ENCODE measurements at regions not wholly inside any gene's neighbourhood (a gene's known extent, or its start where the extent isn't known, plus 50 kb on each side); places are given as distances from the start of the nearest gene placed in this dataset.

DNA sequence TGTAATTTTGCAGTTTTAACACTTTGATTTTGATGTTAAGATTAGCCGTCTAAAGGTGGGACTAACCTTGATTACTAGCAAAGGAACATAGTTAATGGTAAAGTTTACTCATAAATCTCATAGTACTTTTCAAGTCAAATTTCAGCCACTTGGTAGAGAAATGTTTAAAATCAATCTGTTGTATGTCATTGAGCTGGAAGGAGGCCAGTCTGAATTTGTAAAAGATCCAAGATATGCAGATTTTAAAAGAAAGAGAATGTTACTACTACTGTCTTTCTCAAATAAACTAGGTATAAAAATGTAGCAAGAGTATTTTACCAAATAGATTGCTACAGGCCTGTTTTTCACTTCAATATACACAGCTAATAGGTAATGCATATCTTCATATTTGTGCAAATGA lies 600.8 kb upstream of the SEL1L start:
- H3K4me1 ChIP-seq, result no peaks in the 10 kb centered on the region
- TF ChIP-seq EP300 (IDR thresholded peaks at IDR 0.05) (no peak), POLR2AphosphoS5 (IDR thresholded peaks at IDR 0.05) (no peak), POLR2A (IDR thresholded peaks at IDR 0.05) (no peak)
- TF ChIP-seq, protein P1, sequence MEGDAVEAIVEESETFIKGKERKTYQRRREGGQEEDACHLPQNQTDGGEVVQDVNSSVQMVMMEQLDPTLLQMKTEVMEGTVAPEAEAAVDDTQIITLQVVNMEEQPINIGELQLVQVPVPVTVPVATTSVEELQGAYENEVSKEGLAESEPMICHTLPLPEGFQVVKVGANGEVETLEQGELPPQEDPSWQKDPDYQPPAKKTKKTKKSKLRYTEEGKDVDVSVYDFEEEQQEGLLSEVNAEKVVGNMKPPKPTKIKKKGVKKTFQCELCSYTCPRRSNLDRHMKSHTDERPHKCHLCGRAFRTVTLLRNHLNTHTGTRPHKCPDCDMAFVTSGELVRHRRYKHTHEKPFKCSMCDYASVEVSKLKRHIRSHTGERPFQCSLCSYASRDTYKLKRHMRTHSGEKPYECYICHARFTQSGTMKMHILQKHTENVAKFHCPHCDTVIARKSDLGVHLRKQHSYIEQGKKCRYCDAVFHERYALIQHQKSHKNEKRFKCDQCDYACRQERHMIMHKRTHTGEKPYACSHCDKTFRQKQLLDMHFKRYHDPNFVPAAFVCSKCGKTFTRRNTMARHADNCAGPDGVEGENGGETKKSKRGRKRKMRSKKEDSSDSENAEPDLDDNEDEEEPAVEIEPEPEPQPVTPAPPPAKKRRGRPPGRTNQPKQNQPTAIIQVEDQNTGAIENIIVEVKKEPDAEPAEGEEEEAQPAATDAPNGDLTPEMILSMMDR (IDR thresholded peaks at IDR 0.05), result no peak
- no peaks in the 10 kb centered on the region for H3K27me3 ChIP-seq
- no peak for DNase-seq (ENCODE audit: low spot score in 2 of 2)
- H3K27ac ChIP-seq, result no peak overlapping the region
- 2% methylated on average over 1 of the region's 1 CpG for WGBS
- H3K9me3 ChIP-seq, result no peaks in the 10 kb centered on the region
- H3K4me3 ChIP-seq, result no peak overlapping the region
- H3K36me3 ChIP-seq, result no peaks in the 10 kb centered on the region

DNA sequence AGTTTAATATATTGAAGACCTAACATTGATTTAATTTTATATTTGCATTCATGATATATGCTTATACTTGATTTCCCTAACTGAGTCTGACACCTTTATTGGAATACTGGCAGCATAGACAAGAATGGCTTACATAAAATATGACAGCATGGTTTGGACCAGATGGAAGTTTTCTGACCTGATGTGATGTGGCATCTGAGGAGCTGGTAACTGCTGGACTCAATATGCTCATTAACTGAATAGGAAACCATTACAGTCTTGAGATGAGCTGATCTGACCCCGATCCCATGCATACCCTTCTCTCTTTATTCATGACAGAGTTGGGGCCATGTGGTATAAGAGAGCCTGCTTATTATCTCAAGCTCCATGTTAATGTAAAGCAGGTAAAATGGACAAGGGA lies 604.8 kb upstream of the SEL1L start:
- TF ChIP-seq, protein P1 (IDR thresholded peaks at IDR 0.05), result no peak
- TF ChIP-seq EP300 (IDR thresholded peaks at IDR 0.05), result no peak
- no peak for TF ChIP-seq POLR2AphosphoS5 (IDR thresholded peaks at IDR 0.05)
- no peak for TF ChIP-seq POLR2A (IDR thresholded peaks at IDR 0.05)
- H3K27ac ChIP-seq, result no peak overlapping the region
- no peak overlapping the region for H3K4me3 ChIP-seq
- no peaks in the 10 kb centered on the region for H3K27me3 ChIP-seq
- peaks cover 5% of the 10 kb centered on the region for H3K9me3 ChIP-seq
- 78% methylated on average over 1 of the region's 1 CpG for WGBS
- DNase-seq (ENCODE audit: low spot score in 2 of 2), result no peak
- no peaks in the 10 kb centered on the region for H3K4me1 ChIP-seq
- no peaks in the 10 kb centered on the region for H3K36me3 ChIP-seq

DNA sequence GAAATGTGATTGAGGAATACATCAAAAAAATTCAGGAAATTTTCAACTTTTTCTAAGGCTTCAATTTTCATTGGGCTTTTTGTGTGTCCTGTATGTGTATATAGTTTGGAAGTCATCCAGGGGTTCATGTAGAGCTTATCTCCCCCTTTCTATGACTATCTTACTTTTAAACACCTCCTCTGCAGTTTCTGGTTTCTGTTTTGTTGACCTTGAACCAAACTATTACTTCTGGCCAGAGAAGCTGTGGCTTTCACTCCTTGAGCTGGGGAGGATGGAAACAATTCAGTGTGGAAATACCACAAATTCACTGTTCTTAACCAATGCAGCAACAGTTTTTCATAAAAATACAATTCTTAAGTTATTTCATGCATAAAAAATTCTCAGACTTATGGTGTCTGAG lies 613.2 kb upstream of the SEL1L start:
- H3K4me3 ChIP-seq, result no peak overlapping the region
- H3K4me1 ChIP-seq, result no peaks in the 10 kb centered on the region
- no peak for DNase-seq (ENCODE audit: low spot score in 2 of 2)
- TF ChIP-seq, protein P1 (IDR thresholded peaks at IDR 0.05), result no peak
- TF ChIP-seq POLR2A (IDR thresholded peaks at IDR 0.05), result no peak
- TF ChIP-seq POLR2AphosphoS5 (IDR thresholded peaks at IDR 0.05), result no peak
- no peak for TF ChIP-seq EP300 (IDR thresholded peaks at IDR 0.05)
- no peaks in the 10 kb centered on the region for H3K9me3 ChIP-seq
- no peaks in the 10 kb centered on the region for H3K36me3 ChIP-seq
- no peak overlapping the region for H3K27ac ChIP-seq
- H3K27me3 ChIP-seq, result no peaks in the 10 kb centered on the region

DNA sequence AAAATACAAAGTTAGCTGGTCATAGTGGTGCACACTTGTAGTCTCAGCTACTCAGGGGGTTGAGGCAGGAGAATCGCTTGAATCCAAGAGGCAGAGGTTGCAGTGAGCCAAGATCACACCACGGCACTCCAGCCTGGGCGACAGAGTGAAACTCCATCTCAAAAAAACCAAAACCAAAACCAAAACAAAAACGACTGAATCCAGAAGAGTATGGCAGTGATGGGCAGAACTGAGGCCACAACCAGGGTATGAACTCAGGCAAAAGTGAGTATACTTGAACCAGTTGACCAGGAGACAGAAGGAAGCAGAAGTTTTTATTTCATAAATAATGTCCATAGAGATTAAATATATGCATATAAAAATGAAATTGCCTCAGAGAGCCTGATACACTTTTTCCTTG lies 620.0 kb upstream of the SEL1L start:
- no peaks in the 10 kb centered on the region for H3K4me1 ChIP-seq
- 87% methylated on average over 4 of the region's 4 CpGs for WGBS
- no peak for TF ChIP-seq POLR2AphosphoS5 (IDR thresholded peaks at IDR 0.05)
- no peak for DNase-seq (ENCODE audit: low spot score in 2 of 2)
- H3K27me3 ChIP-seq, result no peaks in the 10 kb centered on the region
- no peaks in the 10 kb centered on the region for H3K36me3 ChIP-seq
- no peak overlapping the region for H3K27ac ChIP-seq
- H3K4me3 ChIP-seq, result no peak overlapping the region
- H3K9me3 ChIP-seq, result no peaks in the 10 kb centered on the region

DNA sequence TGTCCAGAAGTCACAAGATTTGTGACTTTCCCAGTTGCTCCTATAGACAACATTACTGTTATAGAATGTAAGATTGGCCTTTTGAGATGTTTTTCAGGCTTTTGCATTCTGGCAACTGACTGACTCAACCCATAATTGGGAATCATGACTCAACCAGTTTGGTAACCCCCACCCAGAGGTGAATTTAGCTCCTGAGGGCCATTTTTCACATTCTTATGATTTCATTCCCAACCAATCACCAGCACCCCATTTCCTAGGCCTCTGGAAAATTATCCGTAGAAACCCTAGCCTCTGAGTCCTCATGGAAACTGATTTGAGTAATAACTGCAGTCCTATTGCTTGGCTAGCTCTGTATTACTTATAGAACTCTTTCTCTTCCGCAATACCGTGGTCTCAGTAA lies 626.0 kb upstream of the SEL1L start:
- Histone ChIP-seq H3K27ac (no peak overlapping the region), H3K36me3 (no peaks in the 10 kb centered on the region), H3K4me1 (no peaks in the 10 kb centered on the region), H3K27me3 (no peaks in the 10 kb centered on the region), H3K4me3 (no peak overlapping the region), H3K9me3 (no peaks in the 10 kb centered on the region)
- 89% methylated on average over 3 of the region's 3 CpGs for WGBS
- no peak for TF ChIP-seq EP300 (IDR thresholded peaks at IDR 0.05)
- TF ChIP-seq, protein P1 (IDR thresholded peaks at IDR 0.05), result no peak
- no peak for TF ChIP-seq POLR2A (IDR thresholded peaks at IDR 0.05)
- no peak for TF ChIP-seq POLR2AphosphoS5 (IDR thresholded peaks at IDR 0.05)
- DNase-seq (ENCODE audit: low spot score in 2 of 2), result no peak

DNA sequence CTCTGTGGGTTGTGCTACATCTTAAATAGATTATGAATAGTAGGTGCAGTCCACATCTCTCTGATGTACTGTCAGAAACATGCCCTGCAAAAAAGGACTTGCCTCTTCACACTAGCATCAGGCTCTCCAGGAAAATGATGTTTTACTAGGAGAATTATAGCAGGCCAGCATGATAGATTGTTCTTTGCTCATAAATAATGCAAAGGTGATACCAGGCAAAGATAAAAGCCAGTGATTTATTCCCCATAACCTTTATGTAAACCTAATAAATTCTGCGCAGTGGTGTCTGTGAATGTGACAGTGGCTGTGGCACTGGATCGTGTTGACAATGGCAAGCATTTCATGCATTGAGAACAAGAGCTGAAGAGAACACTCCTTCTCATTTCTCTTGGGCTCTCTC lies 646.5 kb upstream of the SEL1L start:
- TF ChIP-seq POLR2AphosphoS5 (IDR thresholded peaks at IDR 0.05), result no peak
- TF ChIP-seq POLR2A (IDR thresholded peaks at IDR 0.05), result no peak
- Histone ChIP-seq H3K4me3 (no peak overlapping the region), H3K9me3 (no peaks in the 10 kb centered on the region), H3K36me3 (no peaks in the 10 kb centered on the region), H3K4me1 (no peaks in the 10 kb centered on the region), H3K27me3 (no peaks in the 10 kb centered on the region), H3K27ac (no peak overlapping the region)
- 53% methylated on average over 2 of the region's 2 CpGs for WGBS
- DNase-seq (ENCODE audit: low spot score in 2 of 2), result no peak
